GM23338 (cell line): ENCODE measurements at regions not wholly inside any gene's neighbourhood (a gene's known extent, or its start where the extent isn't known, plus 50 kb on each side); places are given as distances from the start of the nearest gene placed in this dataset.

Experiments
- ATAC-seq: fragments of 200-7000 bp; cut with Tn5 transposase; 3 replicates; pipeline ENCODE4 v1.9.1; 2020
- DNase-seq: peaks from one replicate; pipeline ENCODE4 v3.0.0-alpha.2; 2015; ENCODE audit warnings: low spot score
- H2AFZ ChIP-seq: fragments of 200-600 bp; sonication (generic); 2 replicates; pipeline ENCODE4 v1.8.0; 2016; ENCODE audit warnings: antibody characterized with exemption, mild to moderate bottlenecking, moderate library complexity
- H3F3A ChIP-seq: fragments of 200-600 bp; sonication (generic); replicated peaks from 2 replicates; pipeline ENCODE4 v1.8.0; 2017; ENCODE audit warnings: antibody characterized with exemption, mixed run types, low read depth
- H3K27ac ChIP-seq: fragments of 200-600 bp; sonication (generic); 2 replicates; pipeline ENCODE4 v1.6.1; 2016; ENCODE audit warnings: low read depth
- H3K27me3 ChIP-seq: fragments of 200-600 bp; sonication (generic); 2 replicates; pipeline ENCODE4 v1.8.0; 2016; ENCODE audit warnings: mild to moderate bottlenecking, mixed run types, moderate library complexity; ENCODE audit not compliant: insufficient read depth
- H3K36me3 ChIP-seq: fragments of 200-600 bp; sonication (generic); 2 replicates; pipeline ENCODE4 v1.8.0; 2016; ENCODE audit warnings: mild to moderate bottlenecking; ENCODE audit not compliant: insufficient read depth
- H3K4me1 ChIP-seq: fragments of 200-600 bp; sonication (generic); 2 replicates; pipeline ENCODE4 v1.8.0; 2016; ENCODE audit warnings: mild to moderate bottlenecking, moderate library complexity; ENCODE audit not compliant: insufficient read depth
- H3K4me2 ChIP-seq: fragments of 200-600 bp; sonication (generic); 2 replicates; pipeline ENCODE4 v1.7.1; 2017; ENCODE audit warnings: mixed run types
- H3K4me3 ChIP-seq: fragments of 200-600 bp; sonication (generic); 2 replicates; pipeline ENCODE4 v1.6.1; 2016; ENCODE audit warnings: mixed run types
- H3K79me2 ChIP-seq: fragments of 200-600 bp; sonication (generic); replicated peaks from 2 replicates; pipeline ENCODE4 v1.8.0; 2017; ENCODE audit warnings: mild to moderate bottlenecking; ENCODE audit not compliant: insufficient read depth
- H3K9me2 ChIP-seq: fragments of 200-600 bp; sonication (generic); 2 replicates; pipeline ENCODE4 v1.8.0; 2017; ENCODE audit not compliant: insufficient read depth
- H4K20me1 ChIP-seq: fragments of 200-600 bp; sonication (generic); replicated peaks from 2 replicates; pipeline ENCODE4 v1.8.0; 2017; ENCODE audit warnings: mild to moderate bottlenecking; ENCODE audit not compliant: insufficient read depth
- H3K27ac Mint-ChIP-seq: 2 replicates; pipeline ENCODE4 v1.8.0; 2020; ENCODE audit warnings: inconsistent platforms, mild to moderate bottlenecking, moderate library complexity, mixed read lengths
- H3K27me3 Mint-ChIP-seq: 3 replicates; pipeline ENCODE4 v1.8.0; 2022; ENCODE audit warnings: low read depth, mild to moderate bottlenecking, moderate library complexity, mixed read lengths, inconsistent platforms; ENCODE audit not compliant: insufficient read depth, poor library complexity
- H3K36me3 Mint-ChIP-seq: 3 replicates; pipeline ENCODE4 v1.8.0; 2021; ENCODE audit warnings: low read depth, mild to moderate bottlenecking, inconsistent platforms, moderate library complexity, mixed read lengths
- H3K4me1 Mint-ChIP-seq: 3 replicates; pipeline ENCODE4 v1.8.0; 2020; ENCODE audit warnings: mild to moderate bottlenecking, inconsistent platforms, mixed read lengths
- H3K4me3 Mint-ChIP-seq: 3 replicates; pipeline ENCODE4 v1.8.0; 2021; ENCODE audit warnings: moderate library complexity, mild to moderate bottlenecking, inconsistent platforms, mixed read lengths
- H3K9me3 Mint-ChIP-seq: 3 replicates; pipeline ENCODE4 v1.8.0; 2020; ENCODE audit warnings: moderate library complexity, mild to moderate bottlenecking, inconsistent platforms, mixed read lengths
- CREB1 ChIP-seq: fragments of 250-450 bp; sonication (Bioruptor Pico); IDR thresholded peaks from 2 replicates; pipeline ENCODE4 v1.5.0; 2020; ENCODE audit warnings: low read depth, mild to moderate bottlenecking, moderate library complexity
- EZH2 ChIP-seq: fragments of 200-600 bp; sonication (generic); IDR thresholded peaks from one replicate; pipeline ENCODE4 v1.8.0; 2017; ENCODE audit warnings: antibody characterized with exemption, mild to moderate bottlenecking, low read depth; ENCODE audit not compliant: unreplicated experiment
- JUNB ChIP-seq: IDR thresholded peaks from one replicate; pipeline ENCODE4 v1.6.1; 2016; ENCODE audit warnings: antibody characterized with exemption; ENCODE audit not compliant: unreplicated experiment
- NANOG ChIP-seq: IDR thresholded peaks from 2 replicates; pipeline ENCODE4 v1.6.1; 2016; ENCODE audit warnings: antibody characterized with exemption, borderline replicate concordance
- POLR2AphosphoS5 ChIP-seq: IDR thresholded peaks from 2 replicates; pipeline ENCODE4 v1.6.1; 2016; ENCODE audit warnings: antibody characterized with exemption, low read depth
- STAT1 ChIP-seq: IDR thresholded peaks from one replicate; pipeline ENCODE4 v1.6.1; 2016; ENCODE audit warnings: antibody characterized with exemption; ENCODE audit not compliant: unreplicated experiment
- TF ChIP-seq, protein P1 (sequence below): fragments of 250-450 bp; sonication (Bioruptor Pico); IDR thresholded peaks from 2 replicates; pipeline ENCODE4 v1.5.0; 2020; ENCODE audit warnings: mild to moderate bottlenecking, moderate library complexity
- TF ChIP-seq, protein P2 (sequence below), 2 experiments: fragments of 200-600 bp in 1 of 2; sonication (generic) in 1 of 2; conservative IDR thresholded peaks; 2 replicates each; pipeline versions ENCODE4 v1.5.1 to v1.6.1; 2016 to 2017; ENCODE audit warnings: antibody characterized with exemption in 2 of 2, low read depth in 2 of 2, mild to moderate bottlenecking in 2 of 2, moderate library complexity in 1 of 2
- TF ChIP-seq, protein P3 (sequence below): IDR thresholded peaks from one replicate; pipeline ENCODE4 v1.6.1; 2018; ENCODE audit warnings: antibody characterized with exemption; ENCODE audit not compliant: unreplicated experiment

DNA sequence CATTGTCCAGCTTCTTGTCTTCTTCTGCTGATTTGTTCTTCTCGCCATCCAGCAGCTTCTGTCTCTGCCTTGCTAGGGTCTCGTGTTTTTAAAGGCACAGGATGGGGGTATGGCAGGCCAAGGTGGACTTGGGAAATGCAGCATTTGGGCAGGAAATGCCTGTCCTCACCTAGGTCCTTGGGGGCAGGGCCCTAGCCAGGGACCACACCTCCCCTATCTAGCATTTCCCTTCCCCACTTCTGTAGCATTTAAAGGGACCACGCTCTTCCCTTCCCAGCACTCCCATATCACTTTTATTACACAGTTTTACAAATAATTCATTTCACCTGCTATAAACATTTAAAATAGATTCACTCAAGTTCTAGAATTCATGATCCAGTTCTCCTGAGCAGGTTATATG, 315.4 kb upstream of the LMCD1 start (continued):
- TF ChIP-seq, protein P1, sequence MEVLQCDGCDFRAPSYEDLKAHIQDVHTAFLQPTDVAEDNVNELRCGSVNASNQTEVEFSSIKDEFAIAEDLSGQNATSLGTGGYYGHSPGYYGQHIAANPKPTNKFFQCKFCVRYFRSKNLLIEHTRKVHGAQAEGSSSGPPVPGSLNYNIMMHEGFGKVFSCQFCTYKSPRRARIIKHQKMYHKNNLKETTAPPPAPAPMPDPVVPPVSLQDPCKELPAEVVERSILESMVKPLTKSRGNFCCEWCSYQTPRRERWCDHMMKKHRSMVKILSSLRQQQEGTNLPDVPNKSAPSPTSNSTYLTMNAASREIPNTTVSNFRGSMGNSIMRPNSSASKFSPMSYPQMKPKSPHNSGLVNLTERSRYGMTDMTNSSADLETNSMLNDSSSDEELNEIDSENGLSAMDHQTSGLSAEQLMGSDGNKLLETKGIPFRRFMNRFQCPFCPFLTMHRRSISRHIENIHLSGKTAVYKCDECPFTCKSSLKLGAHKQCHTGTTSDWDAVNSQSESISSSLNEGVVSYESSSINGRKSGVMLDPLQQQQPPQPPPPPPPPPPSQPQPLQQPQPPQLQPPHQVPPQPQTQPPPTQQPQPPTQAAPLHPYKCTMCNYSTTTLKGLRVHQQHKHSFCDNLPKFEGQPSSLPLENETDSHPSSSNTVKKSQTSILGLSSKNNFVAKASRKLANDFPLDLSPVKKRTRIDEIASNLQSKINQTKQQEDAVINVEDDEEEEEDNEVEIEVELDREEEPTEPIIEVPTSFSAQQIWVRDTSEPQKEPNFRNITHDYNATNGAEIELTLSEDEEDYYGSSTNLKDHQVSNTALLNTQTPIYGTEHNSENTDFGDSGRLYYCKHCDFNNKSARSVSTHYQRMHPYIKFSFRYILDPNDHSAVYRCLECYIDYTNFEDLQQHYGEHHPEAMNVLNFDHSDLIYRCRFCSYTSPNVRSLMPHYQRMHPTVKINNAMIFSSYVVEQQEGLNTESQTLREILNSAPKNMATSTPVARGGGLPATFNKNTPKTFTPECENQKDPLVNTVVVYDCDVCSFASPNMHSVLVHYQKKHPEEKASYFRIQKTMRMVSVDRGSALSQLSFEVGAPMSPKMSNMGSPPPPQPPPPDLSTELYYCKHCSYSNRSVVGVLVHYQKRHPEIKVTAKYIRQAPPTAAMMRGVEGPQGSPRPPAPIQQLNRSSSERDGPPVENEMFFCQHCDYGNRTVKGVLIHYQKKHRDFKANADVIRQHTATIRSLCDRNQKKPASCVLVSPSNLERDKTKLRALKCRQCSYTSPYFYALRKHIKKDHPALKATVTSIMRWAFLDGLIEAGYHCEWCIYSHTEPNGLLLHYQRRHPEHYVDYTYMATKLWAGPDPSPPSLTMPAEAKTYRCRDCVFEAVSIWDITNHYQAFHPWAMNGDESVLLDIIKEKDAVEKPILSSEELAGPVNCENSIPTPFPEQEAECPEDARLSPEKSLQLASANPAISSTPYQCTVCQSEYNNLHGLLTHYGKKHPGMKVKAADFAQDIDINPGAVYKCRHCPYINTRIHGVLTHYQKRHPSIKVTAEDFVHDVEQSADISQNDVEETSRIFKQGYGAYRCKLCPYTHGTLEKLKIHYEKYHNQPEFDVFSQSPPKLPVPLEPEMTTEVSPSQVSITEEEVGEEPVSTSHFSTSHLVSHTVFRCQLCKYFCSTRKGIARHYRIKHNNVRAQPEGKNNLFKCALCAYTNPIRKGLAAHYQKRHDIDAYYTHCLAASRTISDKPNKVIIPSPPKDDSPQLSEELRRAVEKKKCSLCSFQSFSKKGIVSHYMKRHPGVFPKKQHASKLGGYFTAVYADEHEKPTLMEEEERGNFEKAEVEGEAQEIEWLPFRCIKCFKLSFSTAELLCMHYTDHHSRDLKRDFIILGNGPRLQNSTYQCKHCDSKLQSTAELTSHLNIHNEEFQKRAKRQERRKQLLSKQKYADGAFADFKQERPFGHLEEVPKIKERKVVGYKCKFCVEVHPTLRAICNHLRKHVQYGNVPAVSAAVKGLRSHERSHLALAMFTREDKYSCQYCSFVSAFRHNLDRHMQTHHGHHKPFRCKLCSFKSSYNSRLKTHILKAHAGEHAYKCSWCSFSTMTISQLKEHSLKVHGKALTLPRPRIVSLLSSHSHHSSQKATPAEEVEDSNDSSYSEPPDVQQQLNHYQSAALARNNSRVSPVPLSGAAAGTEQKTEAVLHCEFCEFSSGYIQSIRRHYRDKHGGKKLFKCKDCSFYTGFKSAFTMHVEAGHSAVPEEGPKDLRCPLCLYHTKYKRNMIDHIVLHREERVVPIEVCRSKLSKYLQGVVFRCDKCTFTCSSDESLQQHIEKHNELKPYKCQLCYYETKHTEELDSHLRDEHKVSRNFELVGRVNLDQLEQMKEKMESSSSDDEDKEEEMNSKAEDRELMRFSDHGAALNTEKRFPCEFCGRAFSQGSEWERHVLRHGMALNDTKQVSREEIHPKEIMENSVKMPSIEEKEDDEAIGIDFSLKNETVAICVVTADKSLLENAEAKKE (CRISPR knock-in tag): no peak
- no peak for TF ChIP-seq JUNB
- TF ChIP-seq EZH2: no peak
- no peak for TF ChIP-seq POLR2AphosphoS5
- no peak for TF ChIP-seq STAT1
- no peak for TF ChIP-seq CREB1 (CRISPR knock-in tag)
- no peak for TF ChIP-seq NANOG

DNA sequence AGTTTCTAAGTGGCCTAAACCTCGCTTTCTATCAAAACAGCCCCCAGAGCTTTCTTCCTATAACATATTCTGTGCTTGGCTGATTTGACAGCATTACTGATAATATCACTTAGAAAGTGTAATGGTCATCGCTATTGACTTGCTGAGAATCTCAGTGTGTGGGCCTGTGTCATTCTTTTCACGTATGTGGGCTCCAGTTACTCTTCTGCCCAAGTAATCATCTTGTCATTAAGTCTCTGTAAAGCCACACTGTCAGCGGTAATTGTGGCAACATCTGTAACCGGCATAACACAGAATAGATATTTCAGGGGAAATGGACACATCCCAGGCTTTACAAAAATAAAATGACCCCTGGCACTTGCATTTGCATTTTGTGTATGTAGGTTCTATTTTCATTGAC, 313.6 kb upstream of the LMCD1 start:
- 0 out of 2 replicates have a peak, but pooled peaks cover 4% of the 10 kb centered on the region for H3K9me2 ChIP-seq
- no peaks in the 10 kb centered on the region for H3K27me3 ChIP-seq
- H2AFZ ChIP-seq: no peak overlapping the region
- no peak overlapping the region for H3K27ac ChIP-seq
- H3K79me2 ChIP-seq: no peaks in the 10 kb centered on the region
- ATAC-seq: no peak
- H3F3A ChIP-seq: no peaks in the 10 kb centered on the region
- H4K20me1 ChIP-seq: no peaks in the 10 kb centered on the region
- Mint-ChIP-seq H3K4me3 (no peak overlapping the region), H3K9me3 (peaks cover 10% of the 10 kb centered on the region; the same call in 2 of the 3 replicates), H3K4me1 (peaks cover 8% of the 10 kb centered on the region), H3K27ac (no peak overlapping the region), H3K36me3 (peaks cover 12% of the 10 kb centered on the region), H3K27me3 (peaks cover 13% of the 10 kb centered on the region)
- H3K4me2 ChIP-seq: no peak overlapping the region
- no peaks in the 10 kb centered on the region for H3K36me3 ChIP-seq
- peaks cover 2% of the 10 kb centered on the region; the same call in 1 of the 2 replicates for H3K4me1 ChIP-seq
- H3K4me3 ChIP-seq: no peak overlapping the region
- DNase-seq: no peak
- TF ChIP-seq, protein P2, sequence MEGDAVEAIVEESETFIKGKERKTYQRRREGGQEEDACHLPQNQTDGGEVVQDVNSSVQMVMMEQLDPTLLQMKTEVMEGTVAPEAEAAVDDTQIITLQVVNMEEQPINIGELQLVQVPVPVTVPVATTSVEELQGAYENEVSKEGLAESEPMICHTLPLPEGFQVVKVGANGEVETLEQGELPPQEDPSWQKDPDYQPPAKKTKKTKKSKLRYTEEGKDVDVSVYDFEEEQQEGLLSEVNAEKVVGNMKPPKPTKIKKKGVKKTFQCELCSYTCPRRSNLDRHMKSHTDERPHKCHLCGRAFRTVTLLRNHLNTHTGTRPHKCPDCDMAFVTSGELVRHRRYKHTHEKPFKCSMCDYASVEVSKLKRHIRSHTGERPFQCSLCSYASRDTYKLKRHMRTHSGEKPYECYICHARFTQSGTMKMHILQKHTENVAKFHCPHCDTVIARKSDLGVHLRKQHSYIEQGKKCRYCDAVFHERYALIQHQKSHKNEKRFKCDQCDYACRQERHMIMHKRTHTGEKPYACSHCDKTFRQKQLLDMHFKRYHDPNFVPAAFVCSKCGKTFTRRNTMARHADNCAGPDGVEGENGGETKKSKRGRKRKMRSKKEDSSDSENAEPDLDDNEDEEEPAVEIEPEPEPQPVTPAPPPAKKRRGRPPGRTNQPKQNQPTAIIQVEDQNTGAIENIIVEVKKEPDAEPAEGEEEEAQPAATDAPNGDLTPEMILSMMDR (conservative IDR thresholded peaks at IDR 0.05; ENCODE audit: low read depth in 2 of 2): no peak
- TF ChIP-seq, protein P3, sequence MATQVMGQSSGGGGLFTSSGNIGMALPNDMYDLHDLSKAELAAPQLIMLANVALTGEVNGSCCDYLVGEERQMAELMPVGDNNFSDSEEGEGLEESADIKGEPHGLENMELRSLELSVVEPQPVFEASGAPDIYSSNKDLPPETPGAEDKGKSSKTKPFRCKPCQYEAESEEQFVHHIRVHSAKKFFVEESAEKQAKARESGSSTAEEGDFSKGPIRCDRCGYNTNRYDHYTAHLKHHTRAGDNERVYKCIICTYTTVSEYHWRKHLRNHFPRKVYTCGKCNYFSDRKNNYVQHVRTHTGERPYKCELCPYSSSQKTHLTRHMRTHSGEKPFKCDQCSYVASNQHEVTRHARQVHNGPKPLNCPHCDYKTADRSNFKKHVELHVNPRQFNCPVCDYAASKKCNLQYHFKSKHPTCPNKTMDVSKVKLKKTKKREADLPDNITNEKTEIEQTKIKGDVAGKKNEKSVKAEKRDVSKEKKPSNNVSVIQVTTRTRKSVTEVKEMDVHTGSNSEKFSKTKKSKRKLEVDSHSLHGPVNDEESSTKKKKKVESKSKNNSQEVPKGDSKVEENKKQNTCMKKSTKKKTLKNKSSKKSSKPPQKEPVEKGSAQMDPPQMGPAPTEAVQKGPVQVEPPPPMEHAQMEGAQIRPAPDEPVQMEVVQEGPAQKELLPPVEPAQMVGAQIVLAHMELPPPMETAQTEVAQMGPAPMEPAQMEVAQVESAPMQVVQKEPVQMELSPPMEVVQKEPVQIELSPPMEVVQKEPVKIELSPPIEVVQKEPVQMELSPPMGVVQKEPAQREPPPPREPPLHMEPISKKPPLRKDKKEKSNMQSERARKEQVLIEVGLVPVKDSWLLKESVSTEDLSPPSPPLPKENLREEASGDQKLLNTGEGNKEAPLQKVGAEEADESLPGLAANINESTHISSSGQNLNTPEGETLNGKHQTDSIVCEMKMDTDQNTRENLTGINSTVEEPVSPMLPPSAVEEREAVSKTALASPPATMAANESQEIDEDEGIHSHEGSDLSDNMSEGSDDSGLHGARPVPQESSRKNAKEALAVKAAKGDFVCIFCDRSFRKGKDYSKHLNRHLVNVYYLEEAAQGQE: no peak
